ENCODE measurements at regions not wholly inside any gene's neighbourhood (a gene's known extent, or its start where the extent isn't known, plus 50 kb on each side); places are given as distances from the start of the nearest gene placed in this dataset.

DNA sequence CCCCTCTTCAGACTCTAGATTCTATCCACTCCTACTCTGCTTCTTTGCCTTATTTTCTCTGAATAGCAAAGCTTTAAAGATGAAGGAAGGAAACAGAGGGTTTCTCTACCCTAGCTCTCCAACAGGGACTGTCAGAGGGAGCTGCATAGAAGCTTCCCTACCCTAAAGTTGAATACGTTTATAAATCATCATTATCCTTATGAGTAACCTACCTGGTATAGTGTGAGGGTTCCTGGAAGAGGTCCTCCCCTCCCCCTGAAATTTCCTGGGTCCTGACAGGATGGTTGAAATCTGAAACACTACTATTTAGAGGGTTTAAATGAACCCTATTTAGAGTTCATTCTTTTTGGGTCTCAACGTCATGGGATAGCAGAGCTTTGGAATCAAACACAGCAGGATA lies 187.0 kb upstream of the RBPJ start:
- TF ChIP-seq, protein P1, sequence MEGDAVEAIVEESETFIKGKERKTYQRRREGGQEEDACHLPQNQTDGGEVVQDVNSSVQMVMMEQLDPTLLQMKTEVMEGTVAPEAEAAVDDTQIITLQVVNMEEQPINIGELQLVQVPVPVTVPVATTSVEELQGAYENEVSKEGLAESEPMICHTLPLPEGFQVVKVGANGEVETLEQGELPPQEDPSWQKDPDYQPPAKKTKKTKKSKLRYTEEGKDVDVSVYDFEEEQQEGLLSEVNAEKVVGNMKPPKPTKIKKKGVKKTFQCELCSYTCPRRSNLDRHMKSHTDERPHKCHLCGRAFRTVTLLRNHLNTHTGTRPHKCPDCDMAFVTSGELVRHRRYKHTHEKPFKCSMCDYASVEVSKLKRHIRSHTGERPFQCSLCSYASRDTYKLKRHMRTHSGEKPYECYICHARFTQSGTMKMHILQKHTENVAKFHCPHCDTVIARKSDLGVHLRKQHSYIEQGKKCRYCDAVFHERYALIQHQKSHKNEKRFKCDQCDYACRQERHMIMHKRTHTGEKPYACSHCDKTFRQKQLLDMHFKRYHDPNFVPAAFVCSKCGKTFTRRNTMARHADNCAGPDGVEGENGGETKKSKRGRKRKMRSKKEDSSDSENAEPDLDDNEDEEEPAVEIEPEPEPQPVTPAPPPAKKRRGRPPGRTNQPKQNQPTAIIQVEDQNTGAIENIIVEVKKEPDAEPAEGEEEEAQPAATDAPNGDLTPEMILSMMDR (IDR thresholded peaks at IDR 0.05) = no peak
- TF ChIP-seq PHF8 (IDR thresholded peaks at IDR 0.05; ENCODE audit: borderline replicate concordance, low read depth) (no peak), KDM1A (IDR thresholded peaks at IDR 0.05; ENCODE audit: low read depth) (no peak), RAD21 (conservative IDR thresholded peaks at IDR 0.05 in 1 of 2, IDR thresholded peaks at IDR 0.05 in 1 of 2) (no peak), BHLHE40 (IDR thresholded peaks at IDR 0.05; ENCODE audit: low read depth, low read length) (no peak), EP300 (IDR thresholded peaks at IDR 0.05) (no peak), EHMT2 (IDR thresholded peaks at IDR 0.05; ENCODE audit: low read depth) (no peak), RFX5 (IDR thresholded peaks at IDR 0.05) (no peak), POLR2A (IDR thresholded peaks at IDR 0.05; ENCODE audit: low read length) (no peak), SMC3 (IDR thresholded peaks at IDR 0.05) (no peak), ZFP36 (IDR thresholded peaks at IDR 0.05; ENCODE audit: borderline replicate concordance, partially characterized antibody) (no peak), ZSCAN20 (CRISPR knock-in tag; IDR thresholded peaks at IDR 0.05) (no peak)
- TF ChIP-seq, protein P2, sequence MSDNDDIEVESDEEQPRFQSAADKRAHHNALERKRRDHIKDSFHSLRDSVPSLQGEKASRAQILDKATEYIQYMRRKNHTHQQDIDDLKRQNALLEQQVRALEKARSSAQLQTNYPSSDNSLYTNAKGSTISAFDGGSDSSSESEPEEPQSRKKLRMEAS (IDR thresholded peaks at IDR 0.05) = no peak
- TF ChIP-seq, protein P3, sequence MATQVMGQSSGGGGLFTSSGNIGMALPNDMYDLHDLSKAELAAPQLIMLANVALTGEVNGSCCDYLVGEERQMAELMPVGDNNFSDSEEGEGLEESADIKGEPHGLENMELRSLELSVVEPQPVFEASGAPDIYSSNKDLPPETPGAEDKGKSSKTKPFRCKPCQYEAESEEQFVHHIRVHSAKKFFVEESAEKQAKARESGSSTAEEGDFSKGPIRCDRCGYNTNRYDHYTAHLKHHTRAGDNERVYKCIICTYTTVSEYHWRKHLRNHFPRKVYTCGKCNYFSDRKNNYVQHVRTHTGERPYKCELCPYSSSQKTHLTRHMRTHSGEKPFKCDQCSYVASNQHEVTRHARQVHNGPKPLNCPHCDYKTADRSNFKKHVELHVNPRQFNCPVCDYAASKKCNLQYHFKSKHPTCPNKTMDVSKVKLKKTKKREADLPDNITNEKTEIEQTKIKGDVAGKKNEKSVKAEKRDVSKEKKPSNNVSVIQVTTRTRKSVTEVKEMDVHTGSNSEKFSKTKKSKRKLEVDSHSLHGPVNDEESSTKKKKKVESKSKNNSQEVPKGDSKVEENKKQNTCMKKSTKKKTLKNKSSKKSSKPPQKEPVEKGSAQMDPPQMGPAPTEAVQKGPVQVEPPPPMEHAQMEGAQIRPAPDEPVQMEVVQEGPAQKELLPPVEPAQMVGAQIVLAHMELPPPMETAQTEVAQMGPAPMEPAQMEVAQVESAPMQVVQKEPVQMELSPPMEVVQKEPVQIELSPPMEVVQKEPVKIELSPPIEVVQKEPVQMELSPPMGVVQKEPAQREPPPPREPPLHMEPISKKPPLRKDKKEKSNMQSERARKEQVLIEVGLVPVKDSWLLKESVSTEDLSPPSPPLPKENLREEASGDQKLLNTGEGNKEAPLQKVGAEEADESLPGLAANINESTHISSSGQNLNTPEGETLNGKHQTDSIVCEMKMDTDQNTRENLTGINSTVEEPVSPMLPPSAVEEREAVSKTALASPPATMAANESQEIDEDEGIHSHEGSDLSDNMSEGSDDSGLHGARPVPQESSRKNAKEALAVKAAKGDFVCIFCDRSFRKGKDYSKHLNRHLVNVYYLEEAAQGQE (IDR thresholded peaks at IDR 0.05) = no peak
